ENCODE measurements at regions not wholly inside any gene's neighbourhood (a gene's known extent, or its start where the extent isn't known, plus 50 kb on each side); places are given as distances from the start of the nearest gene placed in this dataset.
"Not testable (repeated sequence)": the region's sequence is repeated elsewhere in the genome, so short reads cannot be mapped to it uniquely, and the experiment has no call there.

DNA sequence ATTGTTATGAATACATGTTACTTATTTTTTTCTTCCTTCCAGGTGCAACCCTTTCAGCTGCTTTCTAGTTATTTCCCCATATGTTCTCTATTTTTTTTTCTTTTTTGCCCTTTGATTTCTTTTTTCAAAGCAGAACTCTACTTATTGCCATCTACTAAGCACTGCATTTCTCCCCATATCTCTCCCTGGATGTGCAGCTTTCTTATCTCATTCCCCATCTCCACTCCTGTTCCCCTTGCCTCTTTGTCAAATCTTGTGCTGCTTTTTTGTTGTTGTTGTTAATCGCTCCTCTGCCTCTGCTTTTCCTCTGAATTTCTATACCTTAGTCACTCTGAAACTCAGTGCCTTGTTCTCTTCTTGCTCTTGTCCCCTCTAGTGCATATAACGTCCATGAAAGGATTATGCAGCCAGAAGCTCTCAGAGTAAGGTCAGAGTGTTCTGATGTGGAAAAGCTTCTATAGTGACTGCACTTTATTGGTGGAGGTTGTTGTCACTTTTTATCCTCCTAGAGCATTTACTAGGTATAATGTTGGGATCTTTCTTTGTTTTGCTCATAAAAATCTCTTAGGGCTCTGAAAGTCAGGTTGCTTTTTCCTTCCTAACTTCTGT lies 51.1 kb upstream of the JADE1 start:
- DNase-seq, result no peak
- H3K9me3 Mint-ChIP-seq, result no peaks in the 10 kb centered on the region
- POLR2A ChIA-PET, result no interaction called here

DNA sequence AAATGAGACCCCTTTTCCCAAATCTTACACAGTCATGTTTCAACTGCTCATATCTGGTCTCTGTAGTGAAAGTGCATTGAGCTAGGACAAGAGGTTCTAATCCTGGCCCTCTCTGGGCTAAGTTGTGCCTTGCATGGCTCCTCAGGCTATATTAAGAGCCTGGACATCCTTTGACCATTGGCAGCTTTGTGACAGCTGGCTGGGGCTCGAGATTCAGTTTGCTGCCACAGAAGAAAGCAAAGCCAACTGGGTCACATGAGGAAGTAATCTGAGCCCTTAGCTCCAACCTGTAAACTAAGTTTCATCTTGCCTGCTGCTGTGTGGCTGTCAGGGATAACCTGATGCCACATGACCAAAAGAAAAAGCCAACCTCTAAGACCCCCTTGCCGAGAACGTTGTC lies 51.8 kb upstream of the JADE1 start:
- Mint-ChIP-seq H3K4me1 (no peaks in the 10 kb centered on the region), H3K27ac (no peak overlapping the region), H3K4me3 (no peak overlapping the region), H3K36me3 (ENCODE audit: low read depth) (no peaks in the 10 kb centered on the region), H3K9me3 (no peaks in the 10 kb centered on the region), H3K27me3 (peaks cover 4% of the 10 kb centered on the region)
- no peak for DNase-seq
- CTCF ChIA-PET, result no interaction called here
- POLR2A ChIA-PET, result no interaction called here

More for the DNA sequence above, 51.1 kb upstream of the JADE1 start:
- H3K27ac Mint-ChIP-seq, result no peak overlapping the region
- H3K27me3 Mint-ChIP-seq, result peaks cover 4% of the 10 kb centered on the region
- CTCF ChIA-PET, result no interaction called here
- H3K36me3 Mint-ChIP-seq (ENCODE audit: low read depth), result no peaks in the 10 kb centered on the region
- no peak overlapping the region for H3K4me3 Mint-ChIP-seq
- no peaks in the 10 kb centered on the region for H3K4me1 Mint-ChIP-seq

DNA sequence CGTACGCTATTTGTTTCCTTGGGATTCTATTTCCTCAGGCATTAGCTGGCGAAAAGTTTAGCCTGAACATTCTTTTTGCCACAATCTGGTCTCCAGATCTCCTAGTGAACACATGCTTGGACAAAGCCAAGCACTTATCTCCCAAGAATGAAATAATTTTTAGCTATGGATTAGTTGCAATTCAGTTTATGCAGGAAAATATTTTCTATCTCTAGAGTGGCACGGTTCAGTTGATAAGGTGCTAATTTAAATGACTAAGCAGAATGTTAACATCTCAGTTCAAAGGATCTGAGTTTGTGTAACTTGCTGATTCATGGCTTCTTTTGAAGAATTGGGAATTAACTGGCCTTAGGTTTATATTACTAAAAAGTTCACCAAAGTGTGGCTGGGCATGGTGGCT lies 58.1 kb upstream of the JADE1 start:
- H3K27ac Mint-ChIP-seq, result no peak overlapping the region
- no peaks in the 10 kb centered on the region for H3K27me3 Mint-ChIP-seq
- ChIA-PET CTCF (interaction anchor here (0.5 kb wide), 1 partner anchor 62 kb away, joined by 3 read pairs; no protein-coding TSS in a partner anchor), POLR2A (no interaction called here)
- H3K4me3 Mint-ChIP-seq, result no peak overlapping the region
- no peaks in the 10 kb centered on the region for H3K9me3 Mint-ChIP-seq
- no peaks in the 10 kb centered on the region for H3K4me1 Mint-ChIP-seq
- H3K36me3 Mint-ChIP-seq (ENCODE audit: low read depth), result no peaks in the 10 kb centered on the region
- no peak for DNase-seq

DNA sequence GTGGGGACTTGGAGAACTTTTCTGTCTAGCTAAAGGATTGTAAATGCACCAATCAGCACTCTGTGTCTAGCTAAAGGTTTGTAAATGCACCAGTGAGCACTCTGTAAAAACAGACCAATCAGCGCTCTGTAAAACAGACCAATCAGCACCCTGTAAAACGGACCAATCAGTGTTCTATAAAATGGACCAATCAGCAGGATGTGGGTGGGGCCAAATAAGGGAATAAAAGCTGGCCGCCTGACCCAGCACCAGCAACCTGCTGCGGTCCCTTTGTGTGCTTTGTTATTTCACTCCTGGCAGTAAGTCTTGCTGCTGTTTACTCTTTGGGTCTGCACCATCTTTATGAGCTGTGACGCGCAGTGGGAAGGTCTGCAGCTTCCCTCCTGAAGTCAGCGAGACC lies 67.8 kb upstream of the JADE1 start:
- POLR2A ChIA-PET; H3K27ac Mint-ChIP-seq; H3K9me3 Mint-ChIP-seq; DNase-seq; H3K27me3 Mint-ChIP-seq; H3K36me3 Mint-ChIP-seq (ENCODE audit: low read depth); CTCF ChIA-PET; H3K4me3 Mint-ChIP-seq; H3K4me1 Mint-ChIP-seq: not testable (repeated sequence)

DNA sequence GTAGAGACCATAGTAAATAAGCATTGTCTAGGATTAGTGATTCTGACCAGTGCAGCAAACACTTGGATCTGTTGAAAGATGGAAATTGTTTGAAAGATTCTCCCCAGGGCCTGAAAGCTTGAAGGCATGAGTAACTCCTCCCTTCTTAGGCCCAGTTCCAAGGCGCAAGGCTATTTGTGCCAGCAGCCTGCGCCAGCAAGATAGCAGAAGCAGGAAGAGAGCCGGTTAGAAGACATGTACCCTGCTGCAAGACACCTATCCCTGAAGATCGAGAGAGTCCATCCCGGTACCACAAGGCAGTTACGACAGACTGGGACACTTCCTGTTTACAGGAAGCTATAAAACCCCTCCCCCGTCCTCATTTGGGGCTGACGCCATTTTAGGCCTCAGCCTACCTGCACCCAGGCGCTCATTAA lies 72.4 kb upstream of the JADE1 start:
- Mint-ChIP-seq H3K27ac (no peak overlapping the region), H3K27me3 (no peaks in the 10 kb centered on the region), H3K4me1 (no peaks in the 10 kb centered on the region), H3K36me3 (ENCODE audit: low read depth) (no peaks in the 10 kb centered on the region), H3K4me3 (no peak overlapping the region), H3K9me3 (no peaks in the 10 kb centered on the region)
- no peak for DNase-seq
- ChIA-PET POLR2A (no interaction called here), CTCF (no interaction called here)

DNA sequence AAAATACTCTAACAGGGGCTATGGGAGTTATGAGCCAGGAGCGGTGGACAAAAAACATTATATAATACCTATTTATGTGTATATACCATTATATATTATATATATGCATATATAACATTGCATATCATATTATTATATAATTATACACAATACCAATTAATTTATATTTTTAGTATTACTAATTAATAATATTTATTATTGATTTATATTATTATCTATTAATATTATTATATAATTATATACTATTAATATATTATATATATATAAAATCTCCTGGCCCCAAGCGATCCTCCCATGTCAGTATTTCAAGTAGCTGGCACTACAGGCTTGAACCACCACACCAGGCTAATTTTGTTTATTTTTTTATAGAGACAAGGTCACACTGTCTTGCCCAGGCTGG lies 73.8 kb upstream of the JADE1 start:
- CTCF ChIA-PET, result no interaction called here
- no peak overlapping the region for H3K27ac Mint-ChIP-seq
- no peaks in the 10 kb centered on the region for H3K27me3 Mint-ChIP-seq
- H3K9me3 Mint-ChIP-seq, result no peaks in the 10 kb centered on the region
- no peak for DNase-seq
- no peaks in the 10 kb centered on the region for H3K4me1 Mint-ChIP-seq
- no peaks in the 10 kb centered on the region for H3K36me3 Mint-ChIP-seq (ENCODE audit: low read depth)
- H3K4me3 Mint-ChIP-seq, result no peak overlapping the region
- POLR2A ChIA-PET, result no interaction called here

DNA sequence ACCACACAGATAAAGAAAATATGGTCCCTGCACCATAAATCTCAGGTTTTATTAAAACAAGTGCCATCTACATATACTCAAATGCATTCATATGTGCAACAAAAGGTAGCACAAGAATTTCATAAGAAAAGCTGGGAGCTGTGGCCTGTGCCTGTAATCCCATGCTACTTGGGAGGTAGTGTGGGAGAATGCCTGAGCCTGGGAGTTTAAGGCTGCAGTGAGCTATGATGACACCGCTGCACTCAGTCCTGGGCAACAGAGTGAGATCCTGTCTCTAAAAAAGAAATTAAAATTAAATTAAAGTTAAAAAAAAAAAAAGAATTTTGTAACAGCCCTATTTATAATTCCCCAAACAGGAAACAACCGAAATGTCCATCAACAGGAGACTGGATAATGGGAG lies 81.3 kb upstream of the JADE1 start:
- Mint-ChIP-seq H3K36me3 (ENCODE audit: low read depth) (no peaks in the 10 kb centered on the region), H3K4me3 (no peak overlapping the region), H3K4me1 (no peaks in the 10 kb centered on the region), H3K27ac (no peak overlapping the region), H3K9me3 (no peaks in the 10 kb centered on the region), H3K27me3 (no peaks in the 10 kb centered on the region)
- POLR2A ChIA-PET, result no interaction called here
- DNase-seq, result no peak
- CTCF ChIA-PET, result no interaction called here

DNA sequence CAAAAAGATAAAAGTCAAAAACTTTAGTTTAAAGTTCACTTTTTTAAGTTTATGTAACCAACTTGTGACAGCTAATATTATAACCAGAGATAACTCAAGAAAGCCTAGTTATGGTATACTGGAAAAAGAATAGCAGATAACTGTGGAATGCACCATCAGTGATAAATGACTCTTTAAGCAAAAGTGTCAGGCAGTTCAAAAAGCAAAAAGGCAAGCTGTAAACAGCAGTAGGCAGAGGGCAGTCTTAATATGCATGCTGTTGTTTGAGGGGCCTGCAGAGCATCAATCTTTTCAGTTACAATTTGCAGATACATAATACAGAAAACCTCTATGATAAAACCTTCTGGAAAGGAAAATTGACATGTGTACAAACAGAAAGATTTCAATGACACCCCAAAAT lies 81.8 kb upstream of the JADE1 start:
- H3K36me3 Mint-ChIP-seq (ENCODE audit: low read depth), result no peaks in the 10 kb centered on the region
- CTCF ChIA-PET, result no interaction called here
- H3K4me1 Mint-ChIP-seq, result no peaks in the 10 kb centered on the region
- no peaks in the 10 kb centered on the region for H3K9me3 Mint-ChIP-seq
- H3K27ac Mint-ChIP-seq, result no peak overlapping the region
- no peak for DNase-seq
- POLR2A ChIA-PET, result no interaction called here
- H3K4me3 Mint-ChIP-seq, result no peak overlapping the region
- no peaks in the 10 kb centered on the region for H3K27me3 Mint-ChIP-seq

DNA sequence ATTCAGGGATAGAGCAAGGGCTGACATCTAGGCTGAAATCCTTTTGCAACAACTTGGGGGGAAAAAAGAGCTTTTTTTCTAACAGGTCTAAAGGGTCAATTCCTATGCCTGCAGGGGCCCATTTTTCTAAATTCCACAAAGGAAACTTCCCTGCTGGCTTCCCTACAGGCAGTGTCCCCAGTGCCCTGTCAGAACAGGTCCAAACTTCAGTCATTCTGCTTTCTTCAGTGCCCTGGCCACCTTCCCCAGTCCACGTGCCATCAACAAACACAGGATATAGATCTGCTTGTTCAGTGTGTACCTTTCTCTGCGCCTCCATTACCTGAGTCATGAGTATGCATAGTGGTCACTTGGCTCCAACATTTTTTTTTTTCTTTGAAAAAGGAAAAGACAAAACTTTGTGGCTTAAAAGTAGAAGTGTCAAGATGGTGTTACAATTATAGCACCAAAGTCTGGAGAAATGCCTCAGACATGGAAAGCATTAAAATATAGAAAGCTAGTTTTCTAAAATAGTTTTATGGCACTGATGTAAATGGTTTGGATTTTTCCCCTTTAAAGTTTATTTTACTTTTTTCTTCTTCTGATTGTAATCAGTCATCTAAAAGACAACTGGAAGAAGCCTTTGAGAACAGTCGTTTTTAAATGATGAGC lies 84.0 kb upstream of the JADE1 start:
- Mint-ChIP-seq H3K36me3 (ENCODE audit: low read depth) (no peaks in the 10 kb centered on the region), H3K4me1 (no peaks in the 10 kb centered on the region), H3K27me3 (no peaks in the 10 kb centered on the region), H3K9me3 (no peaks in the 10 kb centered on the region), H3K27ac (no peak overlapping the region), H3K4me3 (no peak overlapping the region)
- no peak for DNase-seq
- POLR2A ChIA-PET, result no interaction called here
- CTCF ChIA-PET, result interaction anchor here (0.6 to 0.8 kb wide), 2 partner anchors 366 to 495 kb away, joined by 3 to 4 read pairs; no protein-coding TSS in a partner anchor

DNA sequence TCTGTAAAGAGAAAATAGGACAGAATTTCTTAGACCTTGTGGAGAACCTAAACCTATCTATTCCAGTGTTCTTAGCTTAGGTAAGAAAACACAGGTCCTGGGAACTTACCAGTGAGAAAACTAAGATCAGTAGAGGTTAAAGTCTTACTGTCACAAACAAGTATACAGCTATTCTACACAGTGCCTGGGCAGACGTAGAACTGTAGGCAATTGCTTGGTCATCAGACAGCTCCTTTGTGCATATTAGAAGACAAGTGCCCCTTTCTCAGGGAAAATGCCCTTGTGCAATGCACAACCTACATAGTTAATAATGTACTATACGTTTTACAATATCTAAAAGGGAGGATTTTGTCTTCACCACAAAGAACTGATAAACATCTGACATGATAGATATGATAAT lies 86.6 kb upstream of the JADE1 start:
- Mint-ChIP-seq H3K4me3 (no peak overlapping the region), H3K9me3 (no peaks in the 10 kb centered on the region), H3K27ac (no peak overlapping the region), H3K36me3 (ENCODE audit: low read depth) (no peaks in the 10 kb centered on the region), H3K27me3 (peaks cover 3% of the 10 kb centered on the region), H3K4me1 (no peaks in the 10 kb centered on the region)
- DNase-seq, result no peak
- POLR2A ChIA-PET, result no interaction called here
- CTCF ChIA-PET, result no interaction called here

DNA sequence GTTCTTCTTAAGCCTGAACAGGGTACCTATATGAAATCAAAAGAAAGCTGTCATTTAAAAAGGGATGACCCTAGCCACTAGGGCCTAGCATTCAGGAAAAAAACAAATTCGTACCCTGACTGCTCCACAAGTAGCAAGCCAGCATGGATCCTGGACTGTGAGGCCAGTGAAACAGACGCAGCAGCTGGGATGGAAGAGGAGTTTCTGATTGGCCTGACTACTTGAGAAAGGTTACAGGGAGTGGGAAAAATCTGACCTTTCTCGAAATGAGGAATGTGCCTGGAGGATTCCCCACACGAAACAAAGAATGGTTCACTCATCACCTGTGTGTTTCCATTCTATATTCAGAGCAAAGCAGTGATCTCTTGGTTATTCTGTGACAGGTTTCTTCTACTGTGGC lies 87.6 kb upstream of the JADE1 start:
- Mint-ChIP-seq H3K27ac (no peak overlapping the region), H3K4me1 (no peaks in the 10 kb centered on the region), H3K36me3 (ENCODE audit: low read depth) (no peaks in the 10 kb centered on the region), H3K4me3 (no peak overlapping the region), H3K27me3 (peaks cover 3% of the 10 kb centered on the region), H3K9me3 (no peaks in the 10 kb centered on the region)
- CTCF ChIA-PET, result no interaction called here
- POLR2A ChIA-PET, result no interaction called here
- DNase-seq, result no peak

DNA sequence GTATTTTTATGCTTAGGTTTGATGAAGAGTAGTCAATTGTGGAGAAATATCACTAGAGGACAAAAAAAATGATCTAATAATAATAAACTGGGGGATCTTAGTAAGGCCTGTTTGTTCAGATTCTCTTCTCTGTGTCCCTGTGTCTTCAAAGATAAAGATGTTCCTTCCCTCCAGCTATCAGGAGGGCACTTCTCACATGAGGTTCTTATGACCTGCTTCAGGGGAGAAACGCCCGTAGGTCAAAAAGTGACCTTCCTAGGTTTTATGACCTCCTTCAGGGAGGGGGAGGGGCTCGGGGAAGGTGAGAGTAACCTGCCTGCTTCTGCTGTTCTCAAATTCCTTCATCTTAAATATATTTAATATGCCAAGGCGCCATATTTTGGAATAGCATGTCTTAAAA lies 89.2 kb upstream of the JADE1 start:
- ChIA-PET CTCF (no interaction called here), POLR2A (no interaction called here)
- no peak for DNase-seq
- Mint-ChIP-seq H3K4me3 (no peak overlapping the region), H3K27ac (no peak overlapping the region), H3K36me3 (ENCODE audit: low read depth) (no peaks in the 10 kb centered on the region), H3K4me1 (no peaks in the 10 kb centered on the region), H3K27me3 (peaks cover 3% of the 10 kb centered on the region), H3K9me3 (no peaks in the 10 kb centered on the region)

DNA sequence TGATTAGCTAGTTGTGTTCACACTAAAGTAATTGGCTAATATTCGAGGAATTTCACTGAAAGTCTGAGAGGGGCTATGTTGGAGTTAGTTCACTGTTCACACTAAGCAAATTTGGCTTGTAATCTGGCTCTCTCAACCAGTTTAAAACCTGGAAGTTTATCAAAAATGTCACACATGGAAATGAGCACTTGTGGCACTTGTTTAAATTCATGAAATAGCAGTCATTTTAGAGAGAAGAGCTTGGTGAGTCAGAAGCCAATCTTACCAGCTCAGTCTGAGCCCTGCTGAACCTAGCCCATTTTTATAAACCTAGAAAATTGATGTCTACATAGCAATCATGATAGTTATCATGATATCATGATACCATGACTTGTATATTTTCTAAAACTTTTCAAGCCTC lies 90.7 kb upstream of the JADE1 start:
- DNase-seq, result no peak
- no peaks in the 10 kb centered on the region for H3K9me3 Mint-ChIP-seq
- no peaks in the 10 kb centered on the region for H3K4me1 Mint-ChIP-seq
- no peak overlapping the region for H3K27ac Mint-ChIP-seq
- H3K4me3 Mint-ChIP-seq, result no peak overlapping the region
- CTCF ChIA-PET, result no interaction called here
- POLR2A ChIA-PET, result no interaction called here
- H3K27me3 Mint-ChIP-seq, result peaks cover 3% of the 10 kb centered on the region
- H3K36me3 Mint-ChIP-seq (ENCODE audit: low read depth), result no peaks in the 10 kb centered on the region

DNA sequence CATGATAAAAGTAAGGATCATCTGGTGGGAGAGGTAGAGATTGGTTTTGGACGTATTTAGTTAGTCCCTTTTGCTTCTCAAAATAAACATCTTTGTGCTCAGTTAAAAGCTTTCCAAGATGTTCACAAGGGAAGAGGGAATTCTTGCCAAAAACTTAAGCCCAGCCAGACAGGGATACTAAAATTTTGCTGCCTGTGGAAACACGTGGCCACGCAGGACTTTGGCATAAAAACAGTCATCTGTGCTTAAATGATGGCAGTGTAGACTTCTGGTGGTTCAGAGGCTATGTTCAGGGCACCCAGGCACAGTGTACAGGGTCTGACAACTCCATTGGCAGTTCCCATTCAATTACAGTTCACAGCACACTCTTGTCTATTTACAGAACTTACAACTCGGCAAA lies 93.2 kb upstream of the JADE1 start:
- Mint-ChIP-seq H3K36me3 (ENCODE audit: low read depth) (no peaks in the 10 kb centered on the region), H3K9me3 (no peaks in the 10 kb centered on the region), H3K27ac (no peak overlapping the region), H3K27me3 (peaks cover 3% of the 10 kb centered on the region), H3K4me3 (no peak overlapping the region), H3K4me1 (peaks cover 4% of the 10 kb centered on the region)
- ChIA-PET CTCF (no interaction called here), POLR2A (no interaction called here)
- DNase-seq, result no peak
